Spinal cord (tissue), 9 donors: ENCODE measurements at regions not wholly inside any gene's neighbourhood (a gene's known extent, or its start where the extent isn't known, plus 50 kb on each side); places are given as distances from the start of the nearest gene placed in this dataset.

Source experiments
- DNase-seq, 6 donors: peaks; one replicate each; pipeline versions ENCODE4 v3.0.0 to v3.0.0-alpha.2; 2013 to 2015; ENCODE audit warnings: low spot score in 6 of 6, low read depth in 4 of 6
- H3K27ac ChIP-seq: one replicate; pipeline ENCODE4 v1.5.1; 2013; ENCODE audit warnings: low read depth, low read length, control low read depth
- H3K27me3 ChIP-seq: one replicate; pipeline ENCODE4 v1.6.1; 2013; ENCODE audit warnings: low read length; ENCODE audit not compliant: control insufficient read depth, insufficient read depth
- H3K36me3 ChIP-seq: one replicate; pipeline ENCODE4 v1.6.1; 2013; ENCODE audit warnings: low read length; ENCODE audit not compliant: control insufficient read depth, insufficient read depth
- H3K4me1 ChIP-seq: one replicate; pipeline ENCODE4 v1.6.1; 2013; ENCODE audit warnings: low read length; ENCODE audit not compliant: control insufficient read depth, insufficient read depth
- H3K4me3 ChIP-seq: one replicate; pipeline ENCODE4 v1.5.1; 2013; ENCODE audit warnings: low read depth, low read length, control low read depth
- H3K9me3 ChIP-seq: one replicate; pipeline ENCODE4 v1.6.1; 2013; ENCODE audit warnings: low read length; ENCODE audit not compliant: control insufficient read depth, insufficient read depth
- WGBS: methylation state at CpG from one replicate; pipeline ENCODE4 v1.1.5; 2013; ENCODE audit warnings: missing lambda C conversion rate; ENCODE audit not compliant: insufficient coverage; 5-methylcytosine and 5-hydroxymethylcytosine counted together
- donor health status: healthy.

DNA sequence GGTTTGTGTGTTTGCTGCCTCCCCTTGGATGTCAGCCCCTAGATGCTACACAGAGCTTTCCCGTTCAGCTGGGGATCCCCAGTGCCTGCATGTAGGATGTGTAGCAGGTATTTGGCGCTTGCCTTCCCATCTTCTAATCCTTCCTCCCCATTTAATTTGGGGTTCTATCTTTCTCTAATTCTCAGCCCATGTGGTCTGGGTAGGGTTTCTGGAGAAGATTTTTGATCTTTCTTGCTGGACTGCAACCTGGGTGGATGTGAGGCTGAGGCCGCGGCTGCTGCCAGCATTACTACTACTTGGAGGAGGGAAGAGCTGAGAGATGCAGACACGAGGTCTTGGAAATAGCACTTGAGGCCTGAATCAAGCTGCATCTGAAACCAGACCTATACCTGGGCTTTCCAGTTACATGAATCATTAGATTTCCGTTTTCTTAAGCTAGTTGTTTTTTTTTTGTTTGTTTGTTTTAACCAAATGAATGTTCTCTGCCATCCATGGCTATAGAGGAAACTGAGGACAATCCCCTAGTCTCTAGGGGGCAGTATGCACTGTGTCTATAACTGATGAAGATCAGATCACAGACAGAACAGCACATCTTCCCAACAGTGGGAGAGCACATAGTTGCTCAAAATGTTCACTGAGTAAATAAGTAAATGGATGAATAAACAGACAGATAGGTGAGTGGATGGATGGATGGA lies 178.6 kb downstream of the FGF18 start:
- H3K9me3 ChIP-seq = no peaks in the 10 kb centered on the region
- no peak overlapping the region for H3K4me3 ChIP-seq
- no peaks in the 10 kb centered on the region for H3K36me3 ChIP-seq
- H3K4me1 ChIP-seq = peaks cover 4% of the 10 kb centered on the region
- WGBS = no CpG with 5 or more reads among the region's 6 CpGs
- no peaks in the 10 kb centered on the region for H3K27me3 ChIP-seq
- no peak overlapping the region for H3K27ac ChIP-seq
- no peak for DNase-seq

DNA sequence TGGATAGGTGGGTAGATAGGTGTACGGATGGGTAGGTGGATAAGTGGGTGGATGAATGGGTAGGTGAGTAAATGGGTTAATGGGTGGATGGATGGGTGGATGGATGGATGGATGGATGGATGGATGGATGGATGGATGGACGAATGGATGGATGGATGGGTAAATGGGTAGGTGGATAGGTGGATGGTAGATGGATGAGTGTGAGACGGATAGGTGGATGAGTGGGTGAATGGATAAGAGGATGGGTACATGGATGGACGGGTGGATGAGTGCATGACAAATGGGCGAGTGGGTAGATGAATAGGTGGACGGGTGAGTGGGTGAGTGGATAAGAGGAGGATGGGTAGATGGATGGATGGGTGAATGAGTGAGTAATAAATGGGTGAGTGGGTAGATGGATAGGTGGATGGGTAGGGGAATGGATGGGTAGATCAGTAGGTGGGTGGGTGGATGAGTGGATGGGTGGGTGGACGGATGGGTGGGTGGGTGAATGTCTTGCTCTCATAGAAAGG lies 179.2 kb downstream of the FGF18 start:
- Histone ChIP-seq H3K36me3 (no peaks in the 10 kb centered on the region), H3K4me3 (no peak overlapping the region), H3K27ac (no peak overlapping the region), H3K9me3 (no peaks in the 10 kb centered on the region), H3K4me1 (peaks cover 4% of the 10 kb centered on the region), H3K27me3 (no peaks in the 10 kb centered on the region)
- DNase-seq = no peak
- 96% methylated on average over 7 of the region's 7 CpGs for WGBS

DNA sequence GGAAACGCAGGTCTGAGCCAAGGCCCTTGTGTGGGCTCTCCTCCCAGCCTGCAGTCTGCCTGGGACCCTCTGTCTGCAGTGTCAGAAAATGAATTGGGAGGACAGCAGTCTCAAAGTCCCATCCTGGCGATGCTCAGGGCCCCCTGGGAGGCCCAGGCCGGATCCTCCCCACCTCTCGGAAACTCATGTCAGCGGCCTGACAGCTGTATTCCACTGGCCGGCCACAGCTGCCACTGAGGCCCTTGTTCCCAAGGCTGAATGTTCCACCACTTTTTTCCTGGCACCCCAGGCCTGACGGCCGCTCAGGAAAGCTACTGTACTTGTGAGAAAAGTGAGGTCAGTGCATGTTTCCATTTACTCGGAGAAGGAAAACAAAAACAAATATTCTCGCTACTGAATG lies 180.0 kb downstream of the FGF18 start:
- 47% methylated on average over 10 of the region's 10 CpGs for WGBS
- Histone ChIP-seq H3K36me3 (no peaks in the 10 kb centered on the region), H3K4me3 (no peak overlapping the region), H3K27me3 (no peaks in the 10 kb centered on the region), H3K4me1 (peaks cover 4% of the 10 kb centered on the region), H3K27ac (no peak overlapping the region), H3K9me3 (no peaks in the 10 kb centered on the region)
- no peak for DNase-seq

DNA sequence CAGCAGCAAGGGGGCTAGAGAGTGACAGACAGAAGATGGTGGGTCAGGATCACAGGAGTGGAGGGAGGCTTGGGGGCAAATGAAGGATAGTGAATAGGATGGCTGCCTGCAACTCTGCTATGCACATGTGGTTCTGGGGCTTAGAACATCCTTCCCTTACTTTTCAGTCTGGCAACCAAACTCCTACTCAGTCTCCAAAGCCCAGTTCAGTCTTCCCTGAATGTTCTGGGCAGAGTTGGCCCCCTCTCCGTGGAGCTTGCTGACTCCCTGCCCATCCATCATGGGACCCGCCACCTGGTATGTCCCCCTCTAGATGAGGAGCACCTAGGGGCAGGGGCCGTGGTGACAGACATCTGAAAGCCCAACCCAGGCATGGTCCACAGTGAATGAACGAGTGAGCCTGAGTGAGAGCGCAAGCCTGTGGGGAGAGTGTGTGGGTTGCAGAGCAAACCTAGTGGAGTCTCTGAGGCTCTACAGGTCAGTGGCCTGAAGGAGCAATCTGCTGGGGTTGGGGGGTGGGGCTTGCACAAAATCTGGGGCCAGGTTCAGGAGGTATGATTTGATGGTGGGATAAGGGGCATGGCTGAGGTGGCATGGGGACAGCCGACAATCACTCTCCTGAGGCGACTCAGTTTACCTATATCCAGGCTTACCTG lies 180.6 kb downstream of the FGF18 start:
- DNase-seq = no peak
- H3K36me3 ChIP-seq = no peaks in the 10 kb centered on the region
- H3K9me3 ChIP-seq = no peaks in the 10 kb centered on the region
- H3K27me3 ChIP-seq = no peaks in the 10 kb centered on the region
- no peak overlapping the region for H3K27ac ChIP-seq
- 87% methylated on average over 7 of the region's 7 CpGs for WGBS
- peaks cover 4% of the 10 kb centered on the region for H3K4me1 ChIP-seq
- H3K4me3 ChIP-seq = no peak overlapping the region

DNA sequence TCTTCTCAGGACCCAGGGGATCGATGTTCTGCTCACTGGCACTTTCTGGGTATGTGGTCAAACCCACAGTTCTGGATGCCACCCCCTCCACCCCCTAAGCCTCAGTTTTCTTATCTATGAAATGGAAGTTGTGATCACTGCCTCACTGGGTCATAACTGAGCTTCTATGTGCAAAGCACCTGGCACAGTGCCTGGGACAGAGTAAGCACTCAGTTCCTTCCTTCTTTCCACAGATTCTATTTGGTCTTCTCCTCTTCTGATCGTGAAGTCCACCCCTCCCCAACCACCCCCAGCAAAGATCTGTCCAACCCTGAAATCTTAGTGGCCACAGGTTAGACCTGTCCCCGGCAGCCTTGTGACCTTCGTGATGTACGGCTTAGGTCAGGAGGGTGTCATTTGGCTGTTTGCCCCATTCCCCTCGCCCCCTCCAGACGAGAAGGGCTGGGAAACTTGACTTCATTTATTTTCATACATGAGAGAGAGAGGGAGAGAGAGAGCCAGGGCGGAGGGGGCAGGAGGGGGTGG lies 181.4 kb downstream of the FGF18 start:
- no peaks in the 10 kb centered on the region for H3K36me3 ChIP-seq
- H3K27me3 ChIP-seq = no peaks in the 10 kb centered on the region
- no peak overlapping the region for H3K27ac ChIP-seq
- H3K4me3 ChIP-seq = no peak overlapping the region
- 50% methylated on average over 2 of the region's 8 CpGs for WGBS
- H3K4me1 ChIP-seq = peaks cover 4% of the 10 kb centered on the region
- DNase-seq = no peak
- no peaks in the 10 kb centered on the region for H3K9me3 ChIP-seq

DNA sequence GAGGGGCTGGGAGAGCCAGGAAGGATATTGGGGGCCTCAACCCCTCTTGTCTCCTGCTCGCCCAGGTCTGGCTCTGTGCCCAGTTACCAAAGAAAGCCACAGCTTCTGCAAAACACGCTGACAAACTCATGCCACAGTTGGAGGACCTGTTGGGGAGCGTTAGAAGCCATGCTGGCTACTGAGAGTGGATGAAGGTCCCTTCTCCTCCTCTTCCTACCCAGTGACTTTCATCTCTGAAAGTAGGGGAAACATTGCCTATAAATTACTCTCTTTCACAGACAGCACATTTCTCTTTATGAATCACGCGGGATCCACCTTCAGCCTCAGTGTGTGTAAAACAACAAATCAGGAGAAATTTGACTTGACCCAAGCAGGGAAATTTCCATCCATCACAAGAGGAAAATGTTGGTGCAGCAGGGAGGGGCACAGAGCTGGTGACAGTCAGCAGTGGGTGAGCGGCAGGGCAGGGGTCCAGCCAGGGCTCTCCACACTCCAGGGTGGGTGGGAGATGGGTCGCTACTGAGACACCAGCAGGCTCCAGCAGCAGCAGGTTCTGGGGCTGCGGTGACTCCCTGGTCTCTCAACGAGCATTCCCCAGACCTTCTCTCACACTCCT lies 181.9 kb downstream of the FGF18 start:
- H3K4me1 ChIP-seq = peaks cover under 1% of the 10 kb centered on the region
- no peaks in the 10 kb centered on the region for H3K27me3 ChIP-seq
- DNase-seq = no peak
- no peak overlapping the region for H3K4me3 ChIP-seq
- H3K36me3 ChIP-seq = no peaks in the 10 kb centered on the region
- WGBS = no CpG with 5 or more reads among the region's 9 CpGs
- H3K27ac ChIP-seq = no peak overlapping the region
- peaks cover 3% of the 10 kb centered on the region for H3K9me3 ChIP-seq

DNA sequence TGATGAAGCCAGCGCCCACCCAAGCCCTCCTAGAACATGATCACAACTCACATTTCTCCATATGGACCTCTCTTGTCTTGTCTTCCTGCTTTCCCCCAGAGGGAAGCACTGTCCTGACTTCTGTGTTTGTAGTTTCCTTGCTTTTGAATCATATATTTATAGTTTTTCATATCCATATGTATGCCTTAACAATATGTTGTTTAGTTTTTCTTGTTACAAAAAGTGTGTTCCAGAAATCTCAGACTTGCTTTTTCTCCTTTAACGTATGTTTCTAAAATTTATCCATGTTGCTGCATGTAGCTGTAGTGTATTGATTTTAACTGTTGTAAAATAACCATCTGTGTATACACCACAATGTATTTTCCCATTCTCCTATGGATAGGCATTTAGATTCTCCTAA lies 182.0 kb upstream of the SMIM23 start:
- Histone ChIP-seq H3K9me3 (peaks cover 6% of the 10 kb centered on the region), H3K27me3 (no peaks in the 10 kb centered on the region), H3K27ac (no peak overlapping the region), H3K4me3 (no peak overlapping the region), H3K36me3 (no peaks in the 10 kb centered on the region), H3K4me1 (no peaks in the 10 kb centered on the region)
- DNase-seq = peak in 1 of 6 donors; percentile 66
- 100% methylated on average over 1 of the region's 2 CpGs for WGBS

DNA sequence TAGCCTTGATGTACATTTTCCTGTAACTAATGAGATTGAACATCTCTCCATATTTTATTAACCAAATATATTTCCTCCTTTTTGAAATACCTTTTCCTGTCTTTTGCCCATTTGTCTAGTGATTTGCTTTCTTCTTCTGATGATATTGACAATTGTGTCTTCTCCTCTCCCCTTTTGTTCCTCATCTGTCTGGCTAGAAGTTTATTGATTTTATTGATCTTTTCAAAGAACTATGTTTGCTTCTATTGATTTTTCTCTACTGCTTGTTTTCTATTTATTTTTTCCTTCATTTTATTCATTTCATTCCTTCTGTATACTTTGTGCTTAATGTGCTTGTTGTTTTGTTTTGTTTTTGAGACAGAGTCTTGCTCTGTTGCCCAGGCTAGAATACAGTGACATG lies 181.4 kb upstream of the SMIM23 start:
- peaks cover 6% of the 10 kb centered on the region for H3K9me3 ChIP-seq
- H3K4me1 ChIP-seq = no peaks in the 10 kb centered on the region
- no peak for DNase-seq
- no peaks in the 10 kb centered on the region for H3K27me3 ChIP-seq
- H3K27ac ChIP-seq = no peak overlapping the region
- H3K36me3 ChIP-seq = no peaks in the 10 kb centered on the region
- no peak overlapping the region for H3K4me3 ChIP-seq

DNA sequence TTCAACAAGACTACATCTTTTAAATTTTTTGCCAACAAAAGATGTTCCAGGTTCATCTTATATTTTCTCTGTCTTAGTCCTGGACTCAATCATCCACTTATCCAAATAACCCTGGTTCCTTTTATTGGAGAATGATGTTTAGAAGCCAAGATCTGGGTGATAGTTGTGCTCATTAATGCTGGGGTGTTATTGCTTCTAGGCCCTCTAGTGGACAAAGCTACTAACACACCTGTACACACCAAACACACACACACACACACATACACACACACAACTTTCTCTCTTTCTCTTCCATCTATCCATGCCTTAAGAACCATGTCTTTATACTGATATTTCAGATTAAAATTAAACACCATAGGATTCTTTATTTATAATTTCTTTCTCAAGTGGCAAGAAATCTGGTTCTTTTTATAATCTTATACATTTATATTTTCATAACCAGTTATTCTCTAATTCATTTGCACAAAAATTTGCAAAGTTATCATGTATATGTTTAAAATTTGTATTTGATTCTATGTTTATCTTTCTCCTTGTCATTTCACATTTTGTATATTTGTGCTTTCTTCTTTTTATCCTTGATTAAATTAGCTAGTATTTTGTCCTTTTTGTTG lies 179.1 kb upstream of the SMIM23 start:
- Histone ChIP-seq H3K27me3 (no peaks in the 10 kb centered on the region), H3K4me1 (no peaks in the 10 kb centered on the region), H3K4me3 (no peak overlapping the region), H3K36me3 (no peaks in the 10 kb centered on the region), H3K9me3 (peaks cover 6% of the 10 kb centered on the region), H3K27ac (no peak overlapping the region)
- no peak for DNase-seq
